ENCODE measurements at regions not wholly inside any gene's neighbourhood (a gene's known extent, or its start where the extent isn't known, plus 50 kb on each side); places are given as distances from the start of the nearest gene placed in this dataset.
"Not testable (repeated sequence)": the region's sequence is repeated elsewhere in the genome, so short reads cannot be mapped to it uniquely, and the experiment has no call there.

DNA sequence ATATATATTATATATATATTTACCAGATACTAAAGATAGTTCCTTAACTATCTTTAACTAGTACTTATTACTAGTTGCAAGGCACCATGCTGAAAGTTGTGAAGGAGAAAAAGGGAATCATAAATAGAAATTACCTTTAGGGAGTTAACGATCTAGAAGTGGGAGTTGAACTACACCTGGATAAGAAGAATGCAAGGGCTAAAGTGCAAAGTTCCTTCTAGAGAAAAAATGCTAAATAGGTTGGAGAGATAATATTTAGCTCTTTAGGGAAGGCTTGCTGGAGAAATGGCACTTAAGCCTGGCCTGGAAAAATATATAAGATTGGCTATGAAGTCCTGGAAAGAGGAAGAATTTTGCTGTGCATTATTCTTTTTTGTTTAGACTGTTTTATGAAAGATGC is 130.6 kb upstream of the IGSF10 start:
- no peaks in the 10 kb centered on the region for H3K4me1 ChIP-seq
- TF ChIP-seq, protein P1, sequence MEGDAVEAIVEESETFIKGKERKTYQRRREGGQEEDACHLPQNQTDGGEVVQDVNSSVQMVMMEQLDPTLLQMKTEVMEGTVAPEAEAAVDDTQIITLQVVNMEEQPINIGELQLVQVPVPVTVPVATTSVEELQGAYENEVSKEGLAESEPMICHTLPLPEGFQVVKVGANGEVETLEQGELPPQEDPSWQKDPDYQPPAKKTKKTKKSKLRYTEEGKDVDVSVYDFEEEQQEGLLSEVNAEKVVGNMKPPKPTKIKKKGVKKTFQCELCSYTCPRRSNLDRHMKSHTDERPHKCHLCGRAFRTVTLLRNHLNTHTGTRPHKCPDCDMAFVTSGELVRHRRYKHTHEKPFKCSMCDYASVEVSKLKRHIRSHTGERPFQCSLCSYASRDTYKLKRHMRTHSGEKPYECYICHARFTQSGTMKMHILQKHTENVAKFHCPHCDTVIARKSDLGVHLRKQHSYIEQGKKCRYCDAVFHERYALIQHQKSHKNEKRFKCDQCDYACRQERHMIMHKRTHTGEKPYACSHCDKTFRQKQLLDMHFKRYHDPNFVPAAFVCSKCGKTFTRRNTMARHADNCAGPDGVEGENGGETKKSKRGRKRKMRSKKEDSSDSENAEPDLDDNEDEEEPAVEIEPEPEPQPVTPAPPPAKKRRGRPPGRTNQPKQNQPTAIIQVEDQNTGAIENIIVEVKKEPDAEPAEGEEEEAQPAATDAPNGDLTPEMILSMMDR (IDR thresholded peaks at IDR 0.05) = no peak
- TF ChIP-seq POLR2A (IDR thresholded peaks at IDR 0.05) = no peak
- no peak for DNase-seq
- ATAC-seq = no peak
- H3K4me3 ChIP-seq = no peak overlapping the region
- no peaks in the 10 kb centered on the region for H3K27me3 ChIP-seq
- no peak overlapping the region for H3K27ac ChIP-seq
- H3K9me3 ChIP-seq = peaks cover 0 to 3% (median 0%) of the 10 kb centered on the region in 12 donors
- no peaks in the 10 kb centered on the region for H3K36me3 ChIP-seq
- 83 to 90% (median 88%) methylated on average over 1 of the region's 1 CpG for WGBS, 4 donors
- intact Hi-C loops (cut with DNase I) = no loop called here

DNA sequence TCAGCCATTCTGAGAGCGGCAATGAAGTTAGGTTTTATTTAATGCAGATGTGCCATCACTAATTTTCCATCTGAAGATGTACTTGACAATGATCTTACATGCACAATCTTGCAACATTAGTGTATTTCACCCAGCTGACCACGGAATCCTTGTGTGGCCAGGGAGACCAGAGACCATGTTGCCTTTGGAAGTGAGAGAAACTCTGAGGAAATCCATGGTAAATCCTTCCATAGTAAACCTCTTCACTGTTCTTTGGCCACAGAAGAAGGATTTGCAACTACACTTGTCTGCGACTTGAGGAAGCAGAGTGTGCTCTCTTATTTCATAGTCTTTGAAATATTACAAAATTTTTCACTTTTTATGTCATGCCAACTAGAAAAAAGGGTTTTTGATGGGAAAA is 128.4 kb upstream of the IGSF10 start:
- Histone ChIP-seq H3K36me3 (no peaks in the 10 kb centered on the region), H3K4me3 (no peak overlapping the region), H3K27ac (no peak overlapping the region), H3K27me3 (no peaks in the 10 kb centered on the region), H3K4me1 (no peaks in the 10 kb centered on the region), H3K9me3 (peaks cover 0 to 3% (median 0%) of the 10 kb centered on the region in 12 donors)
- ATAC-seq (no peak), DNase-seq (no peak)
- no peak for TF ChIP-seq POLR2A (IDR thresholded peaks at IDR 0.05)
- TF ChIP-seq, protein P1 (IDR thresholded peaks at IDR 0.05) = no peak
- 69 to 89% (median 76%) methylated on average over 3 of the region's 3 CpGs for WGBS, 4 donors
- intact Hi-C loops (cut with DNase I) = no loop called here

DNA sequence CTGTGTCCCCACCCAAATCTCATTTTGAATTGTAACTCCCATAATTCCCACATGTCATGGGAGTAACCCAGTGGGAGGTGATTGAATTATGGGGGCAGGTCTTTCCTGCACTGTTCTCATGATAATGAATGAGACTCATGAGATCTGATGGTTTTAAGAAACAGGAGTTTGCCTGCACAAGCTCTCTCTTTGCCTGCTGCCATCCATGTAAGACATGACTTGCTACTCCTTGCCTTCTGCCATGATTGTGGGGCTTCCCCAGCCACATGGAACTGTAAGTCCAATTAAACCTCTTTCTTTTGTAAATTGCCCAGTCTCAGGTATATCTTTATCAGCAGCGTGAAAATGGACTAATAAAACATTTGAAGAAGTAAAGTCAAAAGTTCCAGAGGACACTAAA is 126.8 kb upstream of the IGSF10 start:
- H3K36me3 ChIP-seq; H3K9me3 ChIP-seq; H3K27me3 ChIP-seq; intact Hi-C loops (cut with DNase I); ATAC-seq; H3K4me1 ChIP-seq; H3K27ac ChIP-seq; H3K4me3 ChIP-seq; DNase-seq: not testable (repeated sequence)
- WGBS, 4 donors = 92 to 100% (median 93%) methylated on average over 1 of the region's 1 CpG

DNA sequence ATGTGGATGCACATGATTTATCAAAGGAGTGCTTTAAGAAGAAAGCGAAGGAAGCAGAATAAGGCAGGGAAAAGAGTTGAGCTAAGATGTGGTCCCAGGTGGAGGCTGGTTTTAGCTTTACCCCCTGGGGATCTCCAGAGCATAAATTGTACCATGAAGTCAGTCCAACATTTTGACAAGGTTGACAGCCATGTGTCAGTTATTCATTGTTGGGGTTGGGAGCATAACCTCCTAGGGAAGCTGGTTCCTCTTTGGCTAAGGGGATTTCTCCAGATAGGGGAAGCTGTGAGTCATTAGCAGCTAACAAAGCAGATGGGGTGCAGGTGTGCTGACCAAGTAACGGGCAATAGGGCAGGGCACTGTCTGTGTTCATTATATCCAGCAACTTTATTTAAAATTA is 123.7 kb upstream of the IGSF10 start:
- no peak overlapping the region for H3K4me3 ChIP-seq
- H3K36me3 ChIP-seq = no peaks in the 10 kb centered on the region
- no peak overlapping the region for H3K27ac ChIP-seq
- DNase-seq (no peak), ATAC-seq (no peak)
- no peaks in the 10 kb centered on the region for H3K4me1 ChIP-seq
- WGBS, 4 donors = 63 to 76% (median 67%) methylated on average over 2 of the region's 2 CpGs
- TF ChIP-seq, protein P1 (IDR thresholded peaks at IDR 0.05) = no peak
- TF ChIP-seq POLR2A (IDR thresholded peaks at IDR 0.05) = no peak
- peaks cover 0 to 3% (median 0%) of the 10 kb centered on the region in 12 donors for H3K9me3 ChIP-seq
- no peaks in the 10 kb centered on the region for H3K27me3 ChIP-seq
- intact Hi-C loops (cut with DNase I) = no loop called here

DNA sequence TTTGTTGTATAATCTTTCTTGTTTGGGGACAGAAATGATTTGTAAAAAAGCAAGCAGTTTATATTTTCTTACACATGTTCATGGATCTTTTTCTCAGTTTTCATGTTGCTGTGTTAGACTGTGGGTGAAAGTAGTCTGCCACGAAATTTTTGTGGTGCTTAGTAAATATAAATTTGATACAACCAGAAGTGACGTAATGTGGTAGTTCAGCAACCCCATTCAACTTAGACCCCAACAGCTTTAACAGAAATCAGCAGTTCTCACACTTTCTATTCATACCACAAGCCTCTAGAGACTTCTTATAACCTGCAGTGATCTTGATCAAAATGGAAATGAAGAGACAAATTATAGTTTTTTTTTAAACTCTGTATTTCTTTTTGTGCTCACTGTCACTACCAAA is 120.2 kb upstream of the IGSF10 start:
- intact Hi-C loops (cut with DNase I) = no loop called here
- no peak for ATAC-seq
- no peak for DNase-seq
- H3K4me3 ChIP-seq = no peak overlapping the region
- TF ChIP-seq, protein P1 (IDR thresholded peaks at IDR 0.05) = no peak
- TF ChIP-seq POLR2A (IDR thresholded peaks at IDR 0.05) = no peak
- H3K36me3 ChIP-seq = no peaks in the 10 kb centered on the region
- H3K27me3 ChIP-seq = no peaks in the 10 kb centered on the region
- 56 to 69% (median 67%) methylated on average over 2 of the region's 2 CpGs for WGBS, 4 donors
- H3K9me3 ChIP-seq = peaks cover 0 to 10% (median 0%) of the 10 kb centered on the region in 12 donors
- no peak overlapping the region for H3K27ac ChIP-seq
- H3K4me1 ChIP-seq = no peaks in the 10 kb centered on the region
